Naive thymus-derived CD8-positive, alpha-beta T cell (primary cell): ENCODE measurements at regions not wholly inside any gene's neighbourhood (a gene's known extent, or its start where the extent isn't known, plus 50 kb on each side); places are given as distances from the start of the nearest gene placed in this dataset.

Source experiments
- ATAC-seq, 2 donors: fragments of 150-1000 bp; cut with Tn5 transposase in 1 of 2; sonication (Bioruptor Pico), chemical (Tn5 transposase) in 1 of 2; 1 replicate in 1 of 2; 2 replicates in 1 of 2; pipeline ENCODE4 v1.10.0; 2021; ENCODE audit warnings: mild to moderate bottlenecking in 2 of 2, moderate library complexity in 2 of 2
- POLR2A ChIA-PET: fragments of 350-600 bp; sonication (Branson Sonifier 250); formaldehyde crosslinking; loops from one replicate; lab custom pipeline; 2021; ENCODE audit warnings: antibody characterized with exemption; lab: Charles Lee
- DNase-seq, 10 donors: peaks; one replicate each; pipeline versions ENCODE4 v3.0.0 to v3.0.0-alpha.2; 2020 to 2022
- H3K27ac Mint-ChIP-seq, 10 donors: one replicate each; pipeline ENCODE4 v1.8.0; 2020 to 2022; ENCODE audit warnings: mild to moderate bottlenecking in 10 of 10, mixed read lengths in 10 of 10, moderate library complexity in 4 of 10, inconsistent platforms in 1 of 10
- H3K27me3 Mint-ChIP-seq, 5 donors: one replicate each; pipeline ENCODE4 v1.8.0; 2021 to 2022; ENCODE audit warnings: mixed read lengths in 5 of 5
- H3K36me3 Mint-ChIP-seq, 3 donors: one replicate each; pipeline ENCODE4 v1.8.0; 2020 to 2022; ENCODE audit warnings: mixed read lengths in 3 of 3, mild to moderate bottlenecking in 2 of 3, inconsistent platforms in 1 of 3
- H3K4me1 Mint-ChIP-seq, 4 donors: one replicate each; pipeline ENCODE4 v1.8.0; 2021 to 2022; ENCODE audit warnings: mixed read lengths in 4 of 4
- H3K4me3 Mint-ChIP-seq, 10 donors: one replicate each; pipeline ENCODE4 v1.8.0; 2020 to 2022; ENCODE audit warnings: mild to moderate bottlenecking in 10 of 10, mixed read lengths in 10 of 10, moderate library complexity in 6 of 10, inconsistent platforms in 1 of 10
- H3K9me3 Mint-ChIP-seq, 9 donors: one replicate each; pipeline ENCODE4 v1.8.0; 2020 to 2022; ENCODE audit warnings: mixed read lengths in 9 of 9, mild to moderate bottlenecking in 3 of 9, inconsistent platforms in 1 of 9, moderate library complexity in 1 of 9

- ATAC-seq (no peak), DNase-seq (no peak)
- Mint-ChIP-seq H3K9me3 (peaks cover 0 to 11% (median 0%) of the 10 kb centered on the region in 9 donors), H3K4me3 (no peak overlapping the region), H3K27me3 (peaks cover 0 to 4% (median 0%) of the 10 kb centered on the region in 5 donors), H3K36me3 (no peaks in the 10 kb centered on the region), H3K4me1 (no peaks in the 10 kb centered on the region), H3K27ac (no peak overlapping the region)
- POLR2A ChIA-PET = no interaction called here
Measured at GRCh38 chr3:81299481-81299880, 462.0 kb downstream of the GBE1 start.

- Mint-ChIP-seq H3K9me3 (peaks cover 0 to 11% (median 0%) of the 10 kb centered on the region in 9 donors), H3K36me3 (no peaks in the 10 kb centered on the region), H3K4me3 (no peak overlapping the region), H3K27me3 (peaks cover 0 to 4% (median 0%) of the 10 kb centered on the region in 5 donors), H3K4me1 (no peaks in the 10 kb centered on the region), H3K27ac (no peak overlapping the region)
- POLR2A ChIA-PET = no interaction called here
- DNase-seq (no peak), ATAC-seq (no peak)
Measured at GRCh38 chr3:81295906-81296577, 465.4 kb downstream of the GBE1 start.

DNA sequence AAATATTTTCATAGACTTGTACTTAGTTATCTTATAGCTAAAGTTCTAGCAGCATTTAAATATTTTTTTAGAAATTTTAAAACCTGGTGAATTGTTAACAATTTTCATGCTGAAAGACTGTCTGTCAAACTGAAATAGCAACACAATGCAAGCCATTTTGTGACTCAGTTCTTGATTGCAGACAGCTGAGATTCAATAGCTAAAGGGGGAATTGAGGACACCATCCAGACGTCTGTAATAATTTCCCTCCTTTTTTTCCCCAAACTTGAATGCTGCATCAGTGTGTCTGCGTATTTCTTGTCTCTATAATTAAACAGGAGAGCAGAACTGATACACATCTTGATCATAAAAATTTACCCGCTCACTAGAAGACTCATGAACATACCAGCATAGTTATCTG lies 468.3 kb downstream of the GBE1 start:
- H3K27me3 Mint-ChIP-seq = no peaks in the 10 kb centered on the region
- H3K4me1 Mint-ChIP-seq = no peaks in the 10 kb centered on the region
- no peak overlapping the region for H3K27ac Mint-ChIP-seq
- no peak overlapping the region for H3K4me3 Mint-ChIP-seq
- ATAC-seq (no peak), DNase-seq (no peak)
- peaks cover 0 to 22% (median 0%) of the 10 kb centered on the region in 9 donors for H3K9me3 Mint-ChIP-seq
- POLR2A ChIA-PET = no interaction called here
- H3K36me3 Mint-ChIP-seq = no peaks in the 10 kb centered on the region

DNA sequence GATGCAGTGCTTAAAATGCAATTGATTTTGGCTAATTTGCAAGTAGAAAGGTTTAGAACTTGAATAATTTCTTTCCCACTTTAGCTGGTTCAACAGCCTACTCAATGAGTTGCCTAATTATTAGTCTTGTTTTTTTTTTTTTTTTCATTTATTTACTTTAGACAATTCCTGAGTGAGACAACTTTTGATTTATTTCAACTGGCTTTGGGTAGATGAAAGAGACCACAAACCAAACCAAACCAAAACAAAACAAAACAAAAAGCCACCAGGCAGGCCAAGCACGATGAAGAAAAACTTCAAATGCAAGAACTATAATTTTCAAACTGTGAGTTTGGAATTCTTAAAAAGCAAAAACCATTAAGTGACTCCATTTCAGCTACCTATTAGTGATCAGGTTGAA lies 469.9 kb downstream of the GBE1 start:
- Mint-ChIP-seq H3K4me1 (no peaks in the 10 kb centered on the region), H3K27me3 (no peaks in the 10 kb centered on the region), H3K9me3 (peaks cover 0 to 19% (median 0%) of the 10 kb centered on the region in 9 donors), H3K36me3 (no peaks in the 10 kb centered on the region), H3K4me3 (no peak overlapping the region), H3K27ac (no peak overlapping the region)
- no peak for ATAC-seq
- DNase-seq = no peak
- POLR2A ChIA-PET = no interaction called here

GRCh38 chr3:81289676-81290075 lies 471.8 kb downstream of the GBE1 start:
- H3K27me3 Mint-ChIP-seq = no peaks in the 10 kb centered on the region
- H3K27ac Mint-ChIP-seq = no peak overlapping the region
- no peak overlapping the region for H3K4me3 Mint-ChIP-seq
- peaks cover 0 to 10% (median 0%) of the 10 kb centered on the region in 9 donors for H3K9me3 Mint-ChIP-seq
- no peaks in the 10 kb centered on the region for H3K4me1 Mint-ChIP-seq
- ATAC-seq (no peak), DNase-seq (no peak)
- POLR2A ChIA-PET = no interaction called here
- H3K36me3 Mint-ChIP-seq = no peaks in the 10 kb centered on the region

GRCh38 chr3:81279481-81280379 lies 481.7 kb downstream of the GBE1 start:
- H3K9me3 Mint-ChIP-seq = peaks cover 0 to 10% (median 0%) of the 10 kb centered on the region in 9 donors
- POLR2A ChIA-PET = no interaction called here
- ATAC-seq (no peak), DNase-seq (no peak)
- no peak overlapping the region for H3K4me3 Mint-ChIP-seq
- no peaks in the 10 kb centered on the region for H3K4me1 Mint-ChIP-seq
- peaks cover 0 to 4% (median 0%) of the 10 kb centered on the region in 3 donors for H3K36me3 Mint-ChIP-seq
- H3K27me3 Mint-ChIP-seq = no peaks in the 10 kb centered on the region
- no peak overlapping the region for H3K27ac Mint-ChIP-seq

GRCh38 chr3:81277853-81278252 lies 483.6 kb downstream of the GBE1 start:
- POLR2A ChIA-PET = no interaction called here
- Mint-ChIP-seq H3K27me3 (no peaks in the 10 kb centered on the region), H3K36me3 (peaks cover 0 to 4% (median 0%) of the 10 kb centered on the region in 3 donors), H3K4me1 (no peaks in the 10 kb centered on the region), H3K4me3 (no peak overlapping the region), H3K9me3 (peaks cover 0 to 10% (median 0%) of the 10 kb centered on the region in 9 donors), H3K27ac (no peak overlapping the region)
- ATAC-seq (no peak), DNase-seq (no peak)

DNA sequence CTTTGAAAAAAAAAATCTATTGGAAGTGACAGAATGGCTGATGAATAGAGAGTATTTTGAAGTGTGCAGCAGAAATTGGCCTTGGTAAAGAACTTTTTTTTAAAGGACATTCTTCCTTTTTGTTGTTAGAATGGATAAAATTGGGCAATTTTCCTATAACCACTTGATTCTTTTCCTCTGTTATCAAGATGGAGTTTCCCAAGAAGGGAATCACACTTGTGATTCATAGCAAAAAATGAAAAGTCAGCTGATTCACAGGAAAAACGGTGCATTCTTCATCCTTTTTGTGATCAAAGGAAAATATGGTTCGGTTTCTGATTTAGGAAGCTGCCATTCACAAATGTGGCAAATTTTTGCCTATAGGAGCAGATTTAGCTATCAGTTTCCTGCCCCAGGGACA lies 486.8 kb downstream of the GBE1 start:
- no peaks in the 10 kb centered on the region for H3K36me3 Mint-ChIP-seq
- no peak overlapping the region for H3K27ac Mint-ChIP-seq
- H3K4me1 Mint-ChIP-seq = no peaks in the 10 kb centered on the region
- ATAC-seq (no peak), DNase-seq (no peak)
- H3K27me3 Mint-ChIP-seq = no peaks in the 10 kb centered on the region
- H3K4me3 Mint-ChIP-seq = no peak overlapping the region
- peaks cover 0 to 4% (median 0%) of the 10 kb centered on the region in 9 donors for H3K9me3 Mint-ChIP-seq
- POLR2A ChIA-PET = no interaction called here

DNA sequence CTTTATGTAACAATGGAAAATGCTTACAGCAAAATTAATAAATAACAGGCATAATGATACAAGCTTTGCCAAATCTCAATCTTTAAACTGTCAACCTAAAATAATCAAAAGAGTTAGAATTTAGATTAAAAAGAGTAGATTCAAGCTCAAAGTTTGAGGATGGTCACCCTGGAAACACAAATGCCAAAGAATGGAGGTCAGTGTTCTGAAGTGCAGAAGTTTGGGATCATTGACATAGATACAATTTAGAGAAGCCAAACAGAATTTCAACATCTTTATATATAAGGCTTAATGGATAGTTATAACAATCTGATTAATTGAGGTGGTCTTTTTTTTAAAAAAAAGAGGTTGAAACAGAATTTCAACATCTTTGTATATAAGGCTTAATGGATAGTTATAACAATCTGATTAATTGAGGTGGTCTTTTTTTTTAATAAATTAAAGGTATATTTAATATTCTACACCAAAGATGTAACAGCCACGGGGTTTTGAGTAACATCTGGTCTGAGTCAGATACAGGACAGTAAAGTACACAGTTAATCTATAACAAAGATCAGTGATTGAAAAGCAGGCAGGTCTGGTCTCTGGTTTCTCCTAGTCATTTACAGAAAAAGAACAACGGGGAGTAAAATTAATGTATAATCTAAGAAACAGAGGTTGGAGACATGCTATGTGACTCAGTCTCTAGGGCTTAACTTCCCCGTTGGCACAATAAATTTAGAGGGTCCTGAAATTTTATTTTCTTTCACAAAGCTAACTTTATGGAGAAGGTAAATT lies 490.7 kb downstream of the GBE1 start:
- no peak for ATAC-seq
- no peak overlapping the region for H3K27ac Mint-ChIP-seq
- POLR2A ChIA-PET = no interaction called here
- peaks cover 0 to 7% (median 0%) of the 10 kb centered on the region in 9 donors for H3K9me3 Mint-ChIP-seq
- no peaks in the 10 kb centered on the region for H3K36me3 Mint-ChIP-seq
- no peaks in the 10 kb centered on the region for H3K27me3 Mint-ChIP-seq
- DNase-seq = no peak
- no peak overlapping the region for H3K4me3 Mint-ChIP-seq
- H3K4me1 Mint-ChIP-seq = no peaks in the 10 kb centered on the region

- Mint-ChIP-seq H3K27ac (no peak overlapping the region), H3K4me3 (no peak overlapping the region), H3K9me3 (peaks cover 0 to 7% (median 2%) of the 10 kb centered on the region in 9 donors), H3K4me1 (no peaks in the 10 kb centered on the region), H3K27me3 (no peaks in the 10 kb centered on the region), H3K36me3 (no peaks in the 10 kb centered on the region)
- DNase-seq (no peak), ATAC-seq (no peak)
- POLR2A ChIA-PET = no interaction called here
Measured at GRCh38 chr3:81268526-81268925, 492.9 kb downstream of the GBE1 start.

DNA sequence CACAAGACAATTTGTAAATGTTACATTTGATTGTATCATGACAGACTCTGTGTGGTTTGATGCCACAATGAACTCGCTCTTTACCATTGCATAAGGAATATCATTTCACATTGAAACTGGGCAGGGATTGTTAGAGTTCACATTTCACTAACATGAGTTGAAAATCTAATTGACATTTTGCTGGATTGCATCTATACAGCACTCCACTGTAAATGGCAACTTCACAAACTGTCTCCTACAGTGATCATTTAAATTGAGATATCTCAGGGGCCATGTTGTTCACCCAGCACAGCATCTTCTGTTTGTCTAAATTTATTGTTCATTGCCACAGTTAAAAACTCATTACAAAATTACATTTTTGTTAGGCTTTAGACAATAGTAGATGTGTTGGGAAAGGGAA lies 499.4 kb downstream of the GBE1 start:
- H3K9me3 Mint-ChIP-seq = peaks cover 0 to 13% (median 0%) of the 10 kb centered on the region in 9 donors
- no peaks in the 10 kb centered on the region for H3K4me1 Mint-ChIP-seq
- no peak overlapping the region for H3K27ac Mint-ChIP-seq
- ATAC-seq = no peak
- DNase-seq = no peak
- no peak overlapping the region for H3K4me3 Mint-ChIP-seq
- no peaks in the 10 kb centered on the region for H3K27me3 Mint-ChIP-seq
- POLR2A ChIA-PET = no interaction called here
- H3K36me3 Mint-ChIP-seq = no peaks in the 10 kb centered on the region

DNA sequence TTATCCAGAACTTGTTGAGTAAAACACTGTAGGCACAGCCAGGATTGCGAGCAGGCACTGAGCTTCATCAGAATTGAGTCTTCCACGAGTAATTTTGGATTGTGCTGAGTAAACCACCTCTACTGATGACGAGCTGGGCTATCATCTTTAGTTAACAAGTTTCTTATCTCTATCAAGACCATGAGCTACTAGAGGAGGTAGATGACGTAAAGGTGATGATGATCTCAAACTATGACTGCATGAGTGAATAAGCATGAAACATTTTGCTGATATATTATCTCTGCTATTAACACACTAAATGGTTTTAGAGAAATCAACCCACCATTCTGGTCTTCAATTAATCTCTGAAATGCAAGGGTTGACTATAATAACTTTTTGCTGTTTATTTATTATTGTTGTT lies 506.0 kb downstream of the GBE1 start:
- H3K9me3 Mint-ChIP-seq = peaks cover 0 to 7% (median 0%) of the 10 kb centered on the region in 9 donors
- H3K27me3 Mint-ChIP-seq = no peaks in the 10 kb centered on the region
- no peaks in the 10 kb centered on the region for H3K36me3 Mint-ChIP-seq
- no peak overlapping the region for H3K27ac Mint-ChIP-seq
- POLR2A ChIA-PET = no interaction called here
- ATAC-seq (no peak), DNase-seq (no peak)
- no peak overlapping the region for H3K4me3 Mint-ChIP-seq
- no peaks in the 10 kb centered on the region for H3K4me1 Mint-ChIP-seq

DNA sequence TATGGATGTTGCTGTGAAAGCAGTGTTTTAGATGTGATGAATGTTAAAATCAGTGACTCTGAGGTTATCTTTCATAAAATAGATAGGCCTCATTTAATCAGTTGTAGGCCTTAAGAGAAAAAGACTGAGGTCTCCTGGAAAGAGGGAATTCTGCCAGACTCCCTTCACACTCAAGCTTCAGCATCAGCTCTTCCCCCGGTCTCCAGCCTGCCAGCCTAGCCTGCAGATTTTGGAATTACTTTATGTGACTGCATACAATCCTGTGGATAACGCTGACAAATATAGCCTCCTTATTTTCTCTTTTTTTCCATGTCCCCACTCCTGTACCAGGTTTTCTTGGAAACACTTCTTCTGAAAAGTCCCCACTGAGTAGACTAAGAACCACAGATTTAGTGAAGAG lies 510.3 kb downstream of the GBE1 start:
- no peak for DNase-seq
- no peak for ATAC-seq
- H3K9me3 Mint-ChIP-seq = peaks cover 0 to 3% (median 0%) of the 10 kb centered on the region in 9 donors
- POLR2A ChIA-PET = no interaction called here
- no peaks in the 10 kb centered on the region for H3K4me1 Mint-ChIP-seq
- peaks cover 0 to 2% (median 0%) of the 10 kb centered on the region in 3 donors for H3K36me3 Mint-ChIP-seq
- no peak overlapping the region for H3K4me3 Mint-ChIP-seq
- H3K27me3 Mint-ChIP-seq = peaks cover 0 to 1% (median 0%) of the 10 kb centered on the region in 5 donors
- no peak overlapping the region for H3K27ac Mint-ChIP-seq
